ENCODE measurements at regions not wholly inside any gene's neighbourhood (a gene's known extent, or its start where the extent isn't known, plus 50 kb on each side); places are given as distances from the start of the nearest gene placed in this dataset.
"Not testable (repeated sequence)": the region's sequence is repeated elsewhere in the genome, so short reads cannot be mapped to it uniquely, and the experiment has no call there.

- no peak for TF ChIP-seq GPBP1L1 (CRISPR knock-in tag; IDR thresholded peaks at IDR 0.05)
- no peak for TF ChIP-seq ZNF883 (CRISPR knock-in tag; IDR thresholded peaks at IDR 0.05; ENCODE audit: not compliant biosample characterization)
- TF ChIP-seq REXO4 (CRISPR knock-in tag; IDR thresholded peaks at IDR 0.05; ENCODE audit: borderline replicate concordance) = no peak
- TF ChIP-seq ZNF598 (CRISPR knock-in tag; IDR thresholded peaks at IDR 0.05; ENCODE audit: borderline replicate concordance) = no peak
- TF ChIP-seq ZMYM3 (CRISPR knock-in tag; IDR thresholded peaks at IDR 0.05) = no peak
- no peak for TF ChIP-seq ZNF674 (CRISPR knock-in tag; IDR thresholded peaks at IDR 0.05; ENCODE audit: low read depth)
- no peak for TF ChIP-seq RFX1 (IDR thresholded peaks at IDR 0.05)
Measured at GRCh38 chr10:61257136-61257535, 196.0 kb downstream of the TMEM26 start (continued).

- ATAC-seq; H2AFZ ChIP-seq (ENCODE audit: low read length); in situ Hi-C loops (cut with HindIII; ENCODE audit: extremely low pct_ligation_motif_present, low pct_unique_long_range_greater_than_20kb); CTCF ChIA-PET (ENCODE audit: low intra/inter-chr PET ratio, low total read pairs); DNase-seq (ENCODE audit: low spot score); H3K27me3 ChIP-seq (ENCODE audit: control insufficient read depth in 1 of 2, insufficient read depth in 2 of 2, low read length in 2 of 2); H3K79me2 ChIP-seq (ENCODE audit: insufficient read depth, low read length); BruUV-seq (replicated peaks); H3K9ac ChIP-seq (ENCODE audit: insufficient read depth, low read depth, low read length); H3K27ac ChIP-seq (ENCODE audit: extremely low read length, insufficient read depth, low read length); H4K20me1 ChIP-seq (ENCODE audit: insufficient read depth, low read length); H3K4me3 ChIP-seq (replicated peaks in 1 of 3; ENCODE audit: insufficient read depth in 1 of 3, low read depth in 2 of 3, low read length in 3 of 3); H3K4me2 ChIP-seq (ENCODE audit: low read depth, low read length); POLR2A ChIA-PET; H3K9me3 ChIP-seq (ENCODE audit: low read length); intact Hi-C loops (cut with micrococcal nuclease; ENCODE audit: unreplicated experiment); H3K4me1 ChIP-seq (ENCODE audit: insufficient read depth, low read length); FAIRE-seq; H3K36me3 ChIP-seq (replicated peaks in 1 of 2; ENCODE audit: control insufficient read depth in 1 of 2, insufficient read depth in 2 of 2, low read length in 2 of 2): not testable (repeated sequence)
- WGBS (ENCODE audit: low lambda C conversion rate) = 72% methylated on average over 1 of the region's 1 CpG
Measured at GRCh38 chr10:61252326-61252725, 200.9 kb downstream of the TMEM26 start.

- Histone ChIP-seq H2AFZ (ENCODE audit: low read length) (no peak overlapping the region), H3K4me2 (ENCODE audit: low read depth, low read length) (no peak overlapping the region), H3K4me3 (replicated peaks in 1 of 3; ENCODE audit: insufficient read depth in 1 of 3, low read depth in 2 of 3, low read length in 3 of 3) (no peak overlapping the region), H3K27me3 (ENCODE audit: control insufficient read depth in 1 of 2, insufficient read depth in 2 of 2, low read length in 2 of 2) (no peaks in the 10 kb centered on the region), H3K9me3 (ENCODE audit: low read length) (no peaks in the 10 kb centered on the region), H3K4me1 (ENCODE audit: insufficient read depth, low read length) (no peaks in the 10 kb centered on the region), H3K27ac (ENCODE audit: extremely low read length, insufficient read depth, low read length) (no peak overlapping the region), H3K9ac (ENCODE audit: insufficient read depth, low read depth, low read length) (no peak overlapping the region), H3K79me2 (ENCODE audit: insufficient read depth, low read length) (no peaks in the 10 kb centered on the region), H4K20me1 (ENCODE audit: insufficient read depth, low read length) (no peaks in the 10 kb centered on the region), H3K36me3 (replicated peaks in 1 of 2; ENCODE audit: control insufficient read depth in 1 of 2, insufficient read depth in 2 of 2, low read length in 2 of 2) (no peaks in the 10 kb centered on the region)
- DNase-seq (ENCODE audit: low spot score) (no peak), FAIRE-seq (no peak), ATAC-seq (no peak)
- intact Hi-C loops (cut with micrococcal nuclease; ENCODE audit: unreplicated experiment) = no loop called here
- TF ChIP-seq ZNF629 (CRISPR knock-in tag; conservative IDR thresholded peaks at IDR 0.05) (peak; percentile 56; the same call in 1 of the 2 replicates), ZNF24 (IDR thresholded peaks at IDR 0.05) (no peak)
- 8% methylated on average over 1 of the region's 1 CpG for WGBS (ENCODE audit: low lambda C conversion rate)
- CTCF ChIA-PET (ENCODE audit: low intra/inter-chr PET ratio, low total read pairs) = no interaction called here
- POLR2A ChIA-PET = no interaction called here
- in situ Hi-C loops (cut with HindIII; ENCODE audit: extremely low pct_ligation_motif_present, low pct_unique_long_range_greater_than_20kb) = no loop called here
- no TSS peak for BruUV-seq (replicated peaks)
Measured at GRCh38 chr10:61251089-61251488, 202.1 kb downstream of the TMEM26 start.
